OCI-LY1 (cell line): ENCODE measurements at regions not wholly inside any gene's neighbourhood (a gene's known extent, or its start where the extent isn't known, plus 50 kb on each side); places are given as distances from the start of the nearest gene placed in this dataset.

Experiments
- EZH2 ChIP-seq: fragments of 200-600 bp; sonication (generic), shearing (Covaris generic); IDR thresholded peaks from 2 replicates; pipeline ENCODE4 v1.8.0; 2017; ENCODE audit warnings: borderline replicate concordance, mixed run types, mild to moderate bottlenecking, antibody characterized with exemption, low read length, moderate library complexity, mixed read lengths
- TF ChIP-seq, protein P1 (sequence below): fragments of 200-600 bp; sonication (generic), shearing (Covaris generic); IDR thresholded peaks from 2 replicates; pipeline ENCODE4 v1.5.1; 2017; ENCODE audit warnings: mild to moderate bottlenecking, antibody characterized with exemption, low read length, moderate library complexity, mixed read lengths

DNA sequence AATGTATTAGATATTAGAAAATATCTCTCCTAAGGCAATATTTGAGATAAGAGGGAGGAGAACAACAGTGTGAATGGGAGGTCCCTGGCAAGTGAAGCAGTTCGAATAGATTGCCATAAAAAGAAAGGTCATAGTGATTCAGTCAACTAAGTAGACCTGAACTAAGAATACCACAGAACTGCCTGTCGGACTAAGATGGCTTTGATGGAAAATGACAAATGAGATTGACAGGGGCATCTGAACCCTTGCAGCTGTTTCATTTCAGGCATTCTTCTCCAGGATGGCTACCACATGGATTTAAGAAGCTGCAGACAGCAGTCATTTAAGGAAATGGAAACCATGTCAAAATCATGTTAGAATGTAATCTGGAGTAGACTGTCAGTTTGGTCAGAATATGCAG is 308.4 kb upstream of the MEF2C start:
- TF ChIP-seq EZH2 = no peak
- TF ChIP-seq, protein P1, sequence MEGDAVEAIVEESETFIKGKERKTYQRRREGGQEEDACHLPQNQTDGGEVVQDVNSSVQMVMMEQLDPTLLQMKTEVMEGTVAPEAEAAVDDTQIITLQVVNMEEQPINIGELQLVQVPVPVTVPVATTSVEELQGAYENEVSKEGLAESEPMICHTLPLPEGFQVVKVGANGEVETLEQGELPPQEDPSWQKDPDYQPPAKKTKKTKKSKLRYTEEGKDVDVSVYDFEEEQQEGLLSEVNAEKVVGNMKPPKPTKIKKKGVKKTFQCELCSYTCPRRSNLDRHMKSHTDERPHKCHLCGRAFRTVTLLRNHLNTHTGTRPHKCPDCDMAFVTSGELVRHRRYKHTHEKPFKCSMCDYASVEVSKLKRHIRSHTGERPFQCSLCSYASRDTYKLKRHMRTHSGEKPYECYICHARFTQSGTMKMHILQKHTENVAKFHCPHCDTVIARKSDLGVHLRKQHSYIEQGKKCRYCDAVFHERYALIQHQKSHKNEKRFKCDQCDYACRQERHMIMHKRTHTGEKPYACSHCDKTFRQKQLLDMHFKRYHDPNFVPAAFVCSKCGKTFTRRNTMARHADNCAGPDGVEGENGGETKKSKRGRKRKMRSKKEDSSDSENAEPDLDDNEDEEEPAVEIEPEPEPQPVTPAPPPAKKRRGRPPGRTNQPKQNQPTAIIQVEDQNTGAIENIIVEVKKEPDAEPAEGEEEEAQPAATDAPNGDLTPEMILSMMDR = no peak
